Stimulated activated CD4-positive, alpha-beta T cell treated with anti-CD3 and anti-CD28 coated beads, Interleukin-15, amount 100 ng/mL, for 48 hours (primary cell): ENCODE measurements at regions not wholly inside any gene's neighbourhood (a gene's known extent, or its start where the extent isn't known, plus 50 kb on each side); places are given as distances from the start of the nearest gene placed in this dataset.

ENCODE experiments used
- DNase-seq, 2 donors: peaks; one replicate each; pipeline ENCODE4 v3.0.0-alpha.2; 2020; ENCODE audit warnings: low read depth in 2 of 2

- DNase-seq = no peak
Observed at GRCh38 chr2:16615687-16616615, 49.7 kb downstream of the CYRIA start.

DNA sequence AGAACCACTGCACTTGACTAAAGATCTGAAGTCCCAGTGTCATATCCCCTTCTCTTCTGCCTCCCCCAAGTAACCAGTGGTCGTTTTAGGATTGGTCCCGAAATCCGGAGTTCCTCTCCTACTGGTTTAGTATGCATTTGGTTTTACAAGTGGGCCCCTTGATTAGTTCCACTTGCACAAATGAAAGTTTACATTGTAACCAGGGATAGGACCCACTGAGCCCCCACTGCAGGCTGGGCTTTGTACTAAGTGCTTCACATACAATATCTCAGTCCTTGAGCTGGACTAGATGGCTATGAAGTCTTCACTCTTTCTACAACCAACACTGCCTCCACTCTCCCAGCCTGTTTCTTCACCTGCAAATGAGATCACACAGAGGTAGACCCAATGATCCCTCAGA, 50.4 kb downstream of the CYRIA start:
- no peak for DNase-seq

DNA sequence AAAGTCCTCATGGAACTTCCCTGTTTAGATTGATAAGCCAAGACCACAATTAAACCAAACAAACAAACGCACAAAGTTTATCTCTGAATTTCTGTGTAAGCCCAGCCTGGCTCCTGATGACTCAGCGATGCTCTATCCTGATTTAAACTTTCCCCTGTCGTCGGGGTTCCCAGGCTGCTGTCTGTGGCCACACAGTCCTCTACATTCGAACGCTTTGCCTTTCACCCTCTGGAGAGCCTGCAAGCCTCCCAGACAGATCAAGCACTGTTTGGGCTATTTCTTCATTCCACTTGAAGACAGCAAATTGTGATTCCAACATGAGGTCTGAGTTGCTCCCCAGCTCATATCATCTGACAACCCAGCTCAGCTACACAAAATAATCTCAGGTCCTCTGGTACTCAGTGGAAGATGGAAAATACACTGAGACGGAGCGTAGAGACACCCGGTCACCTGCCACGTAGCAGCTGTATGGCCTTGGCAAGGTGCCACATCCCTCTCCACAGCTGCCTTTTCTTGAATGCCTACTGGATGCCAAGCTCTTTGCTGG, 51.2 kb downstream of the CYRIA start:
- no peak for DNase-seq

- no peak for DNase-seq
Observed at GRCh38 chr2:16613539-16614011, 52.1 kb downstream of the CYRIA start.

DNA sequence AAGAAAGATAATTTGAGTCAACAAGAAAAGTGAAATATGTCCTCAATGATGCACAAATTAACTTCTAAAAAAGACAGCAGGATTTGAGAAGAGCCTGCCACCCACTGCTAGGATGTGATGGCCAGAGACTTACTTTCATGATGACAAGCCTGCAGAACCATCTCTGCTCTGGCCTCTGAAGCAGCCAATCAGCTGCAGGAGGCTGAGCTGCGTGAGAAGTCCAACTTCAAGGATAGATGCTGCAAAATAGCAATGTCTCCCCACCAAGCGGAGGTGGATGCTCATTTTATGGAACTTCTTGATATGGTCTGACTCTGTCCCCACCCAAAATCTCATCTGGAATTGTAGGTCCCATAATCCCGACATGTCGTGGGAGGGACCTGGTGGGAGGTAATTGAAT, 53.1 kb downstream of the CYRIA start:
- DNase-seq = no peak

GRCh38 chr2:16609786-16610185, 55.8 kb downstream of the CYRIA start:
- no peak for DNase-seq

DNA sequence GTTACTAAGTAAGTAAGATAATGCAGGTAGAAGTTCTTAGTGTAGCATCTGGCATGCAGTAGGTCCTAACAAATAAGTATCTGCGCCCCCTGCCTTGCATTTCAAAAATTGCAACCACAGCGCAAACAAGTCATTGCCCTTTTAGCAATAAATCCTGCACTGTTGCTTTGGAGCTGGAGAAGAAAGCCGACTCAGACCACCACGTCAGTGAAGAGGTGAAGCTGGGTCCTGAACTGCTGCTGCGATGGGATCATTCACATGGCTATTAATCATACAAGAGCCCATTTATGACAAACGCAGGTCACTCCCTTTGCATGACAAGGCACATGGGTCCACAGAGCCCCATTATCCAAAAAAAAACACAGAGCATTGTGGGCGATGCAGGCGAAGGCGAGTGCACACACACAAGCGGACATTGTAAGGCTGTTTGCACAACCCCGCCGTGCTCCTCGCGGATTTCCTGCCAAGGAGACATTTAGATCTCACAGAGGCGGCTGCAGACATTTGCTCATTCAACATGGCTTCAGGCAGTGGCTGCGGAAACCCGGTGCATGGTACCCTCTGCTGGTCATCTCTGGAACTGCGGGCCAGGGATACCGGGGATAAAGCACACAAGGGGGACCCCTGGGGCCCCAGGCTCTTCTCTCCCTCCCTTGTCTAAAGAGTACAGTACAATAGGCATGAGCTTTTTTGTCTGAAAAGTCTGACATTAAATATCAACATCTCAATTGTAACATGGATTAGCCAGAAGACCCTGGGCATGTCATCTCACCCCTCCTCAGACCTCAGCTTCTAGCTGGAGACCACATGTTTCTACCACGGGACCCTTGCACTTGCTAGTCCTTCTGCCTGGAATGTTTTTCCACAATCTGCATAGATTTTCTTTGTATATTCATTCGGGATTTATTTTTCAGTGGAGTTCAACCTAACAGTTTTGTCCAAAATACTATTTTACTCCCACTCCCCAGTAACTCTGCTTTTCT, 56.7 kb downstream of the CYRIA start:
- peak; percentile 68 to 78 for DNase-seq

- no peak for DNase-seq
Observed at GRCh38 chr2:16607301-16607700, 58.3 kb downstream of the CYRIA start.

DNA sequence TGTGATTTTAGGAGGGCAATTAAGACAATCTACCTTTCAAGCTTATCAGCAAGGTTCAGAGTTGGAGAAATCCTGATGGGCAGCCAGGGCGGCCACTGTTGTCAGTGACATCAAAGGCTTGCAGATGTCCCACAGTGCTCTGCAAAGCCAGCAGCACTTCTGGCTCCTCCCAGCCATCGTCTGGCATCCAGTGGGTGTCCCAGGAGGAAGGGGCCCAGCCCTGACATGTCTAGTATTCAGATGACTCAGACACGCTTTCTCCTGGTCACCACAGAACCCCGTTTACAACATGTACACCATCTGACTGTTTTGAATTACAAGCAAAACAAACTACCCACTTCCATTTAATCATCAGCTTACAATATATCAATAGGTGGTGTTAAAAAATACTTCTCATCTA, 61.4 kb downstream of the CYRIA start:
- DNase-seq = no peak

DNA sequence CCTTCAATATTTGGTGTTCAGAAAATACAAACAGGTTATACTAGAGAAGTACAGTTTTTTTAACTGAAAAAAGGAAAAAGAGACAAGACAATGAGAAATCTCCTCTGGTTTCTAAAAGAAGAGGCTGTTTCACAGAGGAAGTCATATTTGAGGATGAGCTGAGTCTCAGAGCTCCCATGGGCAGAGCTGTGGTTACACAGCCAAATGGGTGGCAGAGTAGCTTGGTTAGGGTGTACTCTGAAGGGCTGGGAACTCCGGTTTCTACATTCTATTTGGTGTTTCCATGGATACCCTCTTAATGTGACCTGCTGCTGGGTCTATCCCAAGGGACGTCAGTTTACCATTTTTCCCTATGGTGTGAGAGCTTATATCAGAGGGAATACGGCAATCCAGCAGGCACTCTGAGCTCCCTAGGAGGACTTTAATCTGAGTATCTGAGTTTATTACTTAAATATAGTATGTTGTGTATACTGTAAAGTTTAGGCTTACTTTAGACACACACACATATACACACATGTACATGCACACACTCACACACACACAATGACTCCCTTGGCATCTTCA, 74.2 kb downstream of the CYRIA start:
- DNase-seq = no peak

DNA sequence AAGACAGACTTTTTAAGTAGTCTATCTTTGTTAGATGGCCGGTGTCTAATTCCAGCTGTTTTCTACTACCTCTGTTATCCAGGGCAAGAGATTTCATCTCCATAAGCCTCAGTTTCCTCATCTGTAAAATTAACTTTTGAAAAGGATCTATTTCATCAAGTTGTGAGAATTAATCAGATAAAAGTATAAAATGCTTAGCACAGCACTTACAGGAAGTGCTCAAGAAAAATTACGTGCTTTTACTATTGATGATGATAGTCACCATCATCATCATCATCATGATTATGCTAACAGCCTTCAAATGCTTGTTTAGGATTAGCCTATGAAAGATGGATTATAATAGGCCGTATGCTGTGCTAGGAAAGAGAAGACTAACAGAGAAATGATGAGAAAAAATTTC, 76.2 kb downstream of the CYRIA start:
- no peak for DNase-seq

GRCh38 chr2:16588565-16588964, 77.1 kb downstream of the CYRIA start:
- DNase-seq = no peak

DNA sequence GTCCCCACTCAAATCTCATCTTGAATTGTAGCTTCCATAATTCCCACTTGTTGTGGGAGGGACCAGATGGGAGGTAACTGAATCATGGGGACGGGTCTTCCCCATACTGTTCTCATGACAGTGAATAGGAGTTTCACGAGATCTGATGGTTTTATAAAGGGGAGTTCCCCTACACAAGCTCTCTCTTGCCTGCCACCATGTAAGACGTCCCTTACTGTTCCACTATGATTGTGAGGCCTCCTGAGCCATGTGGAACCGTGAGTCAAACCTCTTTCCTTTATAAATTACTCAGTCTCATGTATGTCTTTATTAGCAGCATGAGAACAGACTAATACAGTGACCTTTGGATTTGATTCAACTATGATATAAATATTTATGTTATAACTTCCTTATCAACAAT, 78.0 kb downstream of the CYRIA start:
- DNase-seq = no peak

- DNase-seq = no peak
Observed at GRCh38 chr2:16584824-16585540, 80.7 kb downstream of the CYRIA start.

DNA sequence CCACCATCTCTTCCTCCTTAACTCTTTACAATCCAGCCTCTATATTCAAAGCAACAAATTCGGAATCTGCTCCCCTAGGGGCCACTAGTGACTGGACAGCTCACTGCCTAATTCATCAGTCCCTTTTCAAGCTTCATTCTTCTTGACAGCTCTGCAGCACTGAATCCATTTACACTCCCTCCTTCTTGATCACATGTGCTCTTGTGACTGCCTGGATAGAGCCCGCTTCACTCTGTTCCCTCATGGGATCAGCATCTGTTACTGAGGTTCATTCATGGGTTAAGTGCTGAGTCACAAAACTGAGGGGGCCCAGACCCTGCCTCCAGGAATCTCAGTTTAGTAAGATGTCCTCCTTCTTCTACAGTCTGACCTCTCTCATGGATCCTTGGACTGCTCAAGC, 81.5 kb downstream of the CYRIA start:
- no peak for DNase-seq

DNA sequence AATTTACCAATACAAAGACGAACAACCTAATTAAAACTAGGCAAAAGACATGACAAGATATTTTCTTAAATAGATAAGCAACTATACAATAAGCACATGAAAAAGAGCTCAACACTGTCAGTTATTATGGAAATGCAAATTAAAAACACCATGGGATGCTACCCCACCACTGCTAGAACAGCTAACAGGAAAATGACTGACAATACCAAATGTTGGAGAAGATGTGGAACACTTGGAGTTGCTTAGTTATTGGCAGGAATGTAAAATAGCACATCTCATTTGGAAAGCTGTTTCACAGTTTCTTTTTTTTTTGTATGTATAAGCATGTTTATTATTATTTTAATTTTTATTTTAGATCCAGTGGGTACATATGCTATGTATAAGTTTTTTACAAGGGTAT, 84.4 kb downstream of the CYRIA start:
- DNase-seq = no peak

DNA sequence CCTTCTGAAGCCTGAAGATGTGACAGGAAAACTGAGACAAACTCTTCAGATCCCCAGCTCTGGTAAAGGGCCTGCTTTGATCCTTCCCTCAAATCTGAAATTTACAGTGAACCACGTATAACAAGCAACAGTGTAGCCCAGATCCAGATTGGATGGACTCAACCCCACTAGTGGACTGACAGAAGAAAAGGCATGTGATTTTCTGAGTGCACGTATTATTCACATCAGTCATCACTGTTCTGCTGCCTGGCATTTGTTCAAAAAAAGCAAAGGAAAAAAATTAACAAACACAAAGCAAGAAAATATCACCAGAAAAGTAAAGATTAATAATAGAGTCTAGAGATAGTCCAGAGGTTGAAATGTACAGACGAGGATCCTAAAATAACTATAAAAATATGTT, 87.6 kb downstream of the CYRIA start:
- DNase-seq = no peak

- DNase-seq = no peak
Observed at GRCh38 chr2:16570516-16570915, 95.1 kb downstream of the CYRIA start.

GRCh38 chr2:16568998-16569784, 96.4 kb downstream of the CYRIA start:
- DNase-seq = no peak

DNA sequence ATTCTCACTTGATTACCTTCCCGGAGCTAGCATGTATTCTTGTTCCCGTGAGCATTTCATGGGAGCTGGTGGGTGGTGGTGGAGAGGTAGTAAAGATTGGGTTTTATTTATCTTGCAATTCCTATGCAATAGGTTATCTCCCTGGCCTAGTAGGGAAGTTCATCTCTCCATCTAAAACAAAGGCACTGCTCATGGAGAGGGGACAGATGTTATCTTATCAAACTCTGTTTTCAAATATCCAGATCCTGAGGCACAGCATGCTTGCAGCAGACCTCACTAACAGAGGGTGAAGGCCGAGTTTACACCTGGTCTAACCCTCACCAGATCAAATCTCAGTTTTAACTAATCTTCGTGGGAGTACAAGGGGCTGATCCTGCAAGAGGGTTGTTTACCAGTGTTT, 98.9 kb downstream of the CYRIA start:
- DNase-seq = no peak
